ENCODE measurements at regions not wholly inside any gene's neighbourhood (a gene's known extent, or its start where the extent isn't known, plus 50 kb on each side); places are given as distances from the start of the nearest gene placed in this dataset.

DNA sequence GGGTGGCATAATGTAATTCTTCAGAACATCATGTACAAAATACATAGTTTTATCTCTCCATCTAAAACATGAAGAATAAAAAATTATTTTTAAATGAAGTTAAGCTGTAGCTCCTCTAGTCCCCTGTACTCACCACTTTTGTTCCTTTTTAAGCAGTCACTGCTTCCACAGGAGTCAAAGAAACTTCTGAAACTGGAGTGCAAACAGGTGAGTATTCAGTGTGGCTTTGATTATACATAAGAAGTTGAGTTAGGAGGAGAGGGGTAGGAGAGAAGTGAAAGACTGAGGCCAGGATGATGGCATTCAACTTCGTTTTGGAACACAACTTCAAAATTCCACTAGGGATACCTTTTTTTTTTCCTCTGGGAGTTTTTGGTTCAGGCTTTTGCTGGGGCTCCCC, 131.4 kb upstream of the CNTN1 start:
- Histone ChIP-seq H3K4me3 (no peak overlapping the region), H3K9me3 (replicated peaks in 1 of 3) (no peaks in the 10 kb centered on the region), H3K27ac (no peak overlapping the region), H3K4me1 (replicated peaks in 1 of 2) (no peaks in the 10 kb centered on the region), H3K36me3 (replicated peaks in 1 of 2) (no peaks in the 10 kb centered on the region), H3K27me3 (no peaks in the 10 kb centered on the region)
- intact Hi-C loops (cut with DNase I), result no loop called here
- DNase-seq, result no peak
- WGBS, 4 donors, result 11 to 41% (median 25%) methylated on average over 1 of the region's 1 CpG
- TF ChIP-seq CTCF (IDR thresholded peaks at IDR 0.05), result no peak
- no peak for TF ChIP-seq POLR2A (IDR thresholded peaks at IDR 0.05)

DNA sequence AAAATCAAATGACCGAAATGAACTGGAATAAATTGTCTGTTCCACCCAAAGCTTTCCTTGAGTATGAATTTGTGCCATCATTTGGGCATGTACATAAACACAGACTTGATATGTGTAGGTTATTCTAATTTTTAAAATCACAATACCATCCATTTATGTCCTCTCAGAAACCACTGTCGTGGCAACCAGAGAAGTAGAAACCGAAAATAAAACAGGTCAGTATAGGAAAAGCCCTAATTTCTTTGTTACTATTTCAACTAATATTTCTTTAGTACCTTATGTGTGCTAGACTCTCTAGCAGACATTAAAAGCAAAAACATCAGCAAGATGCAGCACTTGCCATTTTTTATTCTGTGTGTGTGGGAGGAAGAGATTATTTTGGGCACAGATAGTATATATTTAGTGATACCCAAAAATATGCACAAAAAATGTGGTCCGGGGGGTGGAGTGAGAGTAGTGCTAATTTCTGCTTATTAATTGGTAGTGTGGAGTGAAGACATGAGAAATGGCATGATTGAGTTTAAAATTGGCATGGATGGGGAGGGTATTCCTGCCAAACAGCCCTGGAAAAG, 130.8 kb upstream of the CNTN1 start:
- no peak for DNase-seq

DNA sequence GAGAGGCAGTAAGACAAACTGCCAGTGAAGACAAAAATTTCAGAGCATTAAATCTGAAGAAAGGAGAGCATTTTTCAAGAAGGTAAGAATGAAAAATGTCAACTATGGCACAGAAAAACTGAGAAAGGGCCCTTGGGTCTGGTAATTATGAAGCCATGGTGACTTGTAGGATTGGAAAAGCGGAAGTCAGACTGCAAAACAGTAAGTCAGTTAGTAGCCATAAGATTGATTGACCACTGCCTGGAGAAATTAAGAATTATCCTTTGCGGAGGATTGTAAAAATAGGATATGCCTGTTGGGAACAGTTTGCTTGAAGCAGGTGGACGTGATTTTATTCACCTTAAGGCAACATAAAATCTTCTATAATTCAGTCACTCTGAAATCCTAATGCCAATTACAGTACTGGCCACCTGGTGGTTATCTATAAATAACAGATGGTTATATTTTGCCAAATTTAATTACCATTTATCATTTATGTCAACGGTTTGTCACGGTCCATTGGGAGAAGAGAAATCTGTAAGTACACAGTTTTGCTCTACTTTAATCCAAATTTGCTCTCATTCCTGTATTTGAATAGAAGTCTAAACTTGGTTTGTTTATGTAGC, 127.1 kb upstream of the CNTN1 start:
- no peaks in the 10 kb centered on the region for H3K36me3 ChIP-seq (replicated peaks in 1 of 2)
- no peak overlapping the region for H3K4me3 ChIP-seq
- TF ChIP-seq POLR2A (IDR thresholded peaks at IDR 0.05), result no peak
- no peak for TF ChIP-seq CTCF (IDR thresholded peaks at IDR 0.05)
- WGBS, 4 donors, result 72 to 81% (median 80%) methylated on average over 5 of the region's 5 CpGs
- no peaks in the 10 kb centered on the region for H3K27me3 ChIP-seq
- intact Hi-C loops (cut with DNase I), result no loop called here
- H3K9me3 ChIP-seq (replicated peaks in 1 of 3), result peaks cover 0 to 4% (median 0%) of the 10 kb centered on the region in 3 donors
- H3K4me1 ChIP-seq (replicated peaks in 1 of 2), result peaks cover 0 to 7% of the 10 kb centered on the region in 2 donors
- DNase-seq, result no peak
- no peak overlapping the region for H3K27ac ChIP-seq

More for the DNA sequence above, 130.8 kb upstream of the CNTN1 start:
- Histone ChIP-seq H3K36me3 (replicated peaks in 1 of 2) (no peaks in the 10 kb centered on the region), H3K4me1 (replicated peaks in 1 of 2) (no peaks in the 10 kb centered on the region), H3K27me3 (no peaks in the 10 kb centered on the region), H3K4me3 (no peak overlapping the region), H3K9me3 (replicated peaks in 1 of 3) (peaks cover 0 to 1% (median 0%) of the 10 kb centered on the region in 3 donors), H3K27ac (no peak overlapping the region)
- 67 to 78% (median 77%) methylated on average over 4 of the region's 4 CpGs for WGBS, 4 donors
- intact Hi-C loops (cut with DNase I), result no loop called here
- no peak for TF ChIP-seq POLR2A (IDR thresholded peaks at IDR 0.05)
- TF ChIP-seq CTCF (IDR thresholded peaks at IDR 0.05), result no peak

- intact Hi-C loops (cut with DNase I), result no loop called here
- Histone ChIP-seq H3K4me3 (no peak overlapping the region), H3K27me3 (no peaks in the 10 kb centered on the region), H3K36me3 (replicated peaks in 1 of 2) (no peaks in the 10 kb centered on the region), H3K4me1 (replicated peaks in 1 of 2) (peaks cover 0 to 8% of the 10 kb centered on the region in 2 donors), H3K9me3 (replicated peaks in 1 of 3) (peaks cover 0 to 4% (median 0%) of the 10 kb centered on the region in 3 donors), H3K27ac (no peak overlapping the region)
- no peak for DNase-seq
- 77 to 88% (median 82%) methylated on average over 1 of the region's 1 CpG for WGBS, 4 donors
- TF ChIP-seq POLR2A (IDR thresholded peaks at IDR 0.05) (no peak), CTCF (IDR thresholded peaks at IDR 0.05) (no peak)
These were observed 126.0 kb upstream of the CNTN1 start for GRCh38 chr12:40566271-40566670.
